PC-9 (cell line): ENCODE measurements at regions not wholly inside any gene's neighbourhood (a gene's known extent, or its start where the extent isn't known, plus 50 kb on each side); places are given as distances from the start of the nearest gene placed in this dataset.

Source experiments
- CTCF ChIP-seq: fragments of 200-600 bp; sonication (generic); conservative IDR thresholded peaks from 2 replicates; pipeline ENCODE4 v1.6.1; 2017; ENCODE audit warnings: mixed run types, antibody characterized with exemption, mild to moderate bottlenecking, moderate library complexity
- EZH2 ChIP-seq: fragments of 200-600 bp; sonication (generic); IDR thresholded peaks from 2 replicates; pipeline ENCODE4 v1.8.0; 2017; ENCODE audit warnings: antibody characterized with exemption, low read depth

- no peak for TF ChIP-seq CTCF
- no peak for TF ChIP-seq EZH2
These were observed 60.7 kb upstream of the NGF start for GRCh38 chr1:115398745-115399144.
